ENCODE measurements at regions not wholly inside any gene's neighbourhood (a gene's known extent, or its start where the extent isn't known, plus 50 kb on each side); places are given as distances from the start of the nearest gene placed in this dataset.

DNA sequence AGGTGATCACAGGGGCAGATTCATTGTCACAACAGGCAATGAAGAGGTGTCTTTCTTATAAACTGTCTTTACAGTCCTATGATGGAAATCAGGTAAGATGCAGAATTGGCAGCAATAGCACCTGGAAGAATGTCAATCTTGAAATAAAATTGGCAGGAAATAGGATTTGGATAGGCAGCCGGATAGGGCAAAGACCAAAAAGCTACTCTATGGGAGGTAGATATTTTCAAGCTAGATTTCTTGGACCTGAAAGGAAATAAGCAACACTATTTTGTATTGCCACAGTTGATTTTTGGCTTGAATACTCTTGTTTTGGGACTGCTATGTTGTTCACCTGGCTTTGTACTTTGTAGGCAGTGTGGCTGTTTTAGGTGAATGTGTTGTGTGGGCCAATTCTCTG lies 314.2 kb downstream of the SLC7A11 start:
- H3K4me3 ChIP-seq: no peak overlapping the region
- H3K27ac ChIP-seq (ENCODE audit: control insufficient read depth, insufficient read depth): no peak overlapping the region
- RAD21 ChIA-PET (ENCODE audit: unreplicated experiment): no interaction called here
- no TSS peak for BruUV-seq (replicated peaks)
- H2AFZ ChIP-seq (ENCODE audit: control insufficient read depth, low read depth, low read length): no peak overlapping the region
- SMC1A ChIA-PET (ENCODE audit: uncharacterized antibody, unreplicated experiment): interaction anchor here (0.7 kb wide), 1 partner anchor 167 kb away, joined by 3 read pairs; no protein-coding TSS in a partner anchor
- DNase-seq (ENCODE audit: low read depth, low spot score): no peak
- no peaks in the 10 kb centered on the region for H3K36me3 ChIP-seq (ENCODE audit: control insufficient read depth in 2 of 2, insufficient read depth in 2 of 2, low read length in 1 of 2)
- H3K27me3 ChIP-seq (replicated peaks in 1 of 2; ENCODE audit: control insufficient read depth in 2 of 2, insufficient read depth in 2 of 2, low read length in 1 of 2): no peaks in the 10 kb centered on the region
- ATAC-seq: no peak
- POLR2A ChIA-PET: interaction anchor here (0.6 kb wide), 1 partner anchor 268 kb away, joined by 3 read pairs; no protein-coding TSS in a partner anchor
- H3K9me3 ChIP-seq (replicated peaks; ENCODE audit: control insufficient read depth, insufficient read depth, low read length): no peaks in the 10 kb centered on the region
- in situ Hi-C loops (cut with MboI) (no loop called here), intact Hi-C loops (cut with micrococcal nuclease; ENCODE audit: unreplicated experiment) (no loop called here)
- no peaks in the 10 kb centered on the region for H3K79me2 ChIP-seq (ENCODE audit: control insufficient read depth, insufficient read depth, low read length)
- CTCF ChIA-PET: no interaction called here
- no peaks in the 10 kb centered on the region for H3K4me1 ChIP-seq (ENCODE audit: control insufficient read depth, insufficient read depth, low read length)
- no peak overlapping the region for H3K9ac ChIP-seq (ENCODE audit: control insufficient read depth, insufficient read depth, low read length)
- TF ChIP-seq, protein P1, sequence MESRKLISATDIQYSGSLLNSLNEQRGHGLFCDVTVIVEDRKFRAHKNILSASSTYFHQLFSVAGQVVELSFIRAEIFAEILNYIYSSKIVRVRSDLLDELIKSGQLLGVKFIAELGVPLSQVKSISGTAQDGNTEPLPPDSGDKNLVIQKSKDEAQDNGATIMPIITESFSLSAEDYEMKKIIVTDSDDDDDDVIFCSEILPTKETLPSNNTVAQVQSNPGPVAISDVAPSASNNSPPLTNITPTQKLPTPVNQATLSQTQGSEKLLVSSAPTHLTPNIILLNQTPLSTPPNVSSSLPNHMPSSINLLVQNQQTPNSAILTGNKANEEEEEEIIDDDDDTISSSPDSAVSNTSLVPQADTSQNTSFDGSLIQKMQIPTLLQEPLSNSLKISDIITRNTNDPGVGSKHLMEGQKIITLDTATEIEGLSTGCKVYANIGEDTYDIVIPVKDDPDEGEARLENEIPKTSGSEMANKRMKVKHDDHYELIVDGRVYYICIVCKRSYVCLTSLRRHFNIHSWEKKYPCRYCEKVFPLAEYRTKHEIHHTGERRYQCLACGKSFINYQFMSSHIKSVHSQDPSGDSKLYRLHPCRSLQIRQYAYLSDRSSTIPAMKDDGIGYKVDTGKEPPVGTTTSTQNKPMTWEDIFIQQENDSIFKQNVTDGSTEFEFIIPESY (IDR thresholded peaks at IDR 0.05): no peak
- TF ChIP-seq, protein P2, sequence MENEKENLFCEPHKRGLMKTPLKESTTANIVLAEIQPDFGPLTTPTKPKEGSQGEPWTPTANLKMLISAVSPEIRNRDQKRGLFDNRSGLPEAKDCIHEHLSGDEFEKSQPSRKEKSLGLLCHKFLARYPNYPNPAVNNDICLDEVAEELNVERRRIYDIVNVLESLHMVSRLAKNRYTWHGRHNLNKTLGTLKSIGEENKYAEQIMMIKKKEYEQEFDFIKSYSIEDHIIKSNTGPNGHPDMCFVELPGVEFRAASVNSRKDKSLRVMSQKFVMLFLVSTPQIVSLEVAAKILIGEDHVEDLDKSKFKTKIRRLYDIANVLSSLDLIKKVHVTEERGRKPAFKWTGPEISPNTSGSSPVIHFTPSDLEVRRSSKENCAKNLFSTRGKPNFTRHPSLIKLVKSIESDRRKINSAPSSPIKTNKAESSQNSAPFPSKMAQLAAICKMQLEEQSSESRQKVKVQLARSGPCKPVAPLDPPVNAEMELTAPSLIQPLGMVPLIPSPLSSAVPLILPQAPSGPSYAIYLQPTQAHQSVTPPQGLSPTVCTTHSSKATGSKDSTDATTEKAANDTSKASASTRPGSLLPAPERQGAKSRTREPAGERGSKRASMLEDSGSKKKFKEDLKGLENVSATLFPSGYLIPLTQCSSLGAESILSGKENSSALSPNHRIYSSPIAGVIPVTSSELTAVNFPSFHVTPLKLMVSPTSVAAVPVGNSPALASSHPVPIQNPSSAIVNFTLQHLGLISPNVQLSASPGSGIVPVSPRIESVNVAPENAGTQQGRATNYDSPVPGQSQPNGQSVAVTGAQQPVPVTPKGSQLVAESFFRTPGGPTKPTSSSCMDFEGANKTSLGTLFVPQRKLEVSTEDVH (IDR thresholded peaks at IDR 0.05; ENCODE audit: low read depth, partially characterized antibody): no peak
- TF ChIP-seq RAD21 (IDR thresholded peaks at IDR 0.05; ENCODE audit: insufficient read depth, low read depth, low read length) (no peak), HCFC1 (IDR thresholded peaks at IDR 0.05; ENCODE audit: low read length) (no peak), NFYA (IDR thresholded peaks at IDR 0.05; ENCODE audit: borderline replicate concordance, low read depth, low read length) (no peak), JUNB (IDR thresholded peaks at IDR 0.05) (no peak), REST (IDR thresholded peaks at IDR 0.05; ENCODE audit: low read depth, low read length) (no peak), TARDBP (IDR thresholded peaks at IDR 0.05; ENCODE audit: borderline replicate concordance) (no peak), ATF2 (IDR thresholded peaks at IDR 0.05; ENCODE audit: low read length) (no peak), MEF2A (IDR thresholded peaks at IDR 0.05; ENCODE audit: insufficient read depth, low read depth, low read length) (no peak), ZNF207 (IDR thresholded peaks at IDR 0.05; ENCODE audit: borderline replicate concordance) (no peak), NFIC (IDR thresholded peaks at IDR 0.05; ENCODE audit: low read depth, low read length) (no peak), CREM (IDR thresholded peaks at IDR 0.05; ENCODE audit: low read depth) (no peak), RAD51 (IDR thresholded peaks at IDR 0.05) (no peak), TBL1XR1 (IDR thresholded peaks at IDR 0.05; ENCODE audit: low read depth, low read length) (no peak)
- no peaks in the 10 kb centered on the region for H4K20me1 ChIP-seq (ENCODE audit: control insufficient read depth, insufficient read depth)
- H3K4me2 ChIP-seq (ENCODE audit: control insufficient read depth, insufficient read depth): no peak overlapping the region
- WGBS (ENCODE audit: insufficient coverage, insufficient replicate concordance, low lambda C conversion rate, missing lambda C conversion rate): 0% methylated on average over 1 of the region's 1 CpG
- FAIRE-seq: no peak

Measured in GM12878 (cell line).